SKM-1 (cell line): ENCODE measurements at regions not wholly inside any gene's neighbourhood (a gene's known extent, or its start where the extent isn't known, plus 50 kb on each side); places are given as distances from the start of the nearest gene placed in this dataset.

Source experiments
- DNase-seq: peaks from one replicate; lab custom pipeline; 2025; ENCODE audit not compliant: unreplicated experiment; lab: John Stamatoyannopoulos, UW

GRCh38 chr5:60267907-60268306 lies 374.4 kb upstream of the PDE4D start:
- no peak for DNase-seq

GRCh38 chr5:60263346-60263745 lies 369.8 kb upstream of the PDE4D start:
- no peak for DNase-seq

GRCh38 chr5:60262576-60263295 lies 369.2 kb upstream of the PDE4D start:
- DNase-seq, result no peak

GRCh38 chr5:60261732-60262131 lies 368.2 kb upstream of the PDE4D start:
- DNase-seq, result no peak

GRCh38 chr5:60260658-60261057 lies 367.1 kb upstream of the PDE4D start:
- no peak for DNase-seq

GRCh38 chr5:60259730-60260129 lies 366.2 kb upstream of the PDE4D start:
- peak; percentile 21 for DNase-seq

GRCh38 chr5:60257596-60258271 lies 364.2 kb upstream of the PDE4D start:
- DNase-seq, result peak; percentile 89

- DNase-seq, result no peak
These were observed 363.0 kb upstream of the PDE4D start for GRCh38 chr5:60256546-60256945.

GRCh38 chr5:60248901-60249300 lies 355.4 kb upstream of the PDE4D start:
- DNase-seq, result peak; percentile 98

GRCh38 chr5:60243713-60244112 lies 350.2 kb upstream of the PDE4D start:
- DNase-seq, result no peak

GRCh38 chr5:60232036-60232795 lies 338.7 kb upstream of the PDE4D start:
- DNase-seq, result peak; percentile 51

GRCh38 chr5:60230456-60230855 lies 336.9 kb upstream of the PDE4D start:
- DNase-seq, result no peak

- DNase-seq, result no peak
These were observed 336.2 kb upstream of the PDE4D start for GRCh38 chr5:60229691-60230185.

GRCh38 chr5:60228676-60229075 lies 335.1 kb upstream of the PDE4D start:
- DNase-seq, result no peak

- no peak for DNase-seq
These were observed 332.6 kb upstream of the PDE4D start for GRCh38 chr5:60226128-60226527.

- DNase-seq, result no peak
These were observed 329.8 kb upstream of the PDE4D start for GRCh38 chr5:60223342-60223741.

- no peak for DNase-seq
These were observed 326.4 kb upstream of the PDE4D start for GRCh38 chr5:60219921-60220320.

GRCh38 chr5:60210810-60211209 lies 317.3 kb upstream of the PDE4D start:
- no peak for DNase-seq

GRCh38 chr5:60209146-60209840 lies 315.8 kb upstream of the PDE4D start:
- no peak for DNase-seq

GRCh38 chr5:60208716-60209115 lies 315.2 kb upstream of the PDE4D start:
- no peak for DNase-seq

GRCh38 chr5:60207040-60207439 lies 313.5 kb upstream of the PDE4D start:
- peak; percentile 69 for DNase-seq
